ENCODE measurements at regions not wholly inside any gene's neighbourhood (a gene's known extent, or its start where the extent isn't known, plus 50 kb on each side); places are given as distances from the start of the nearest gene placed in this dataset.

DNA sequence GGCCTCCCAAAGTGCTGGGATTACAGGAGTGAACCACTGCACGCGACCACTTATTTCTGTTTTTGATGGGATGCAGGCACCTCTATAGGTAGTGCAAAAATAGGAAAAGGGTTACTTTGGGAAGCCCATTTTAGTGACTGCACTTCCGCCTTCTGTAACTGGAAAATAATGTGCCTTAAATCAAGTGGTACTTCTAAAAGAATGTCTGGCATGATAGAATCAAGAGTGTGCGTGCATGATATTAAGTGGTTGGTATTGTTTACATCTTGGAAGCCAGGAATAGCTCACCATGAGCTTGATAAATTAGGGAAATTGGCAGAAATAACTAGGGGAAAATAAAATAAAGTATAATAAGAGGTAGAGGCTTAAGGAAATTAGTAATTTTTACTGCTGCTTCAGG is 1067.0 kb downstream of the ADGRL2 start:
- TF ChIP-seq EP300 (IDR thresholded peaks at IDR 0.05) (no peak), CTCF (IDR thresholded peaks at IDR 0.05) (no peak), POLR2A (IDR thresholded peaks at IDR 0.05) (no peak), POLR2AphosphoS5 (IDR thresholded peaks at IDR 0.05) (peak in 1 of 3 donors; percentile 5)

Data from stomach (tissue), 4 donors.